Mesendoderm (in vitro differentiated cells): ENCODE measurements at regions not wholly inside any gene's neighbourhood (a gene's known extent, or its start where the extent isn't known, plus 50 kb on each side); places are given as distances from the start of the nearest gene placed in this dataset.

Source experiments
- DNase-seq: peaks from one replicate; pipeline ENCODE4 v3.0.0; 2013
- H2AK5ac ChIP-seq: 2 replicates; pipeline ENCODE4 v1.6.1; 2013; ENCODE audit warnings: low read length, inconsistent platforms
- H2BK120ac ChIP-seq: 2 replicates; pipeline ENCODE4 v1.6.1; 2013; ENCODE audit warnings: low read depth, mild to moderate bottlenecking, low read length, moderate library complexity, mixed read lengths
- H2BK15ac ChIP-seq: replicated peaks from 2 replicates; pipeline ENCODE4 v1.6.1; 2013; ENCODE audit warnings: low read depth, mild to moderate bottlenecking, moderate library complexity
- H2BK5ac ChIP-seq: 2 replicates; pipeline ENCODE4 v1.6.1; 2013; ENCODE audit warnings: low read length, inconsistent platforms
- H3K18ac ChIP-seq: 2 replicates; pipeline ENCODE4 v1.6.1; 2013; ENCODE audit warnings: mild to moderate bottlenecking, low read length, mixed read lengths
- H3K23ac ChIP-seq: one replicate; pipeline ENCODE4 v1.6.1; 2013; ENCODE audit warnings: low read length
- H3K27ac ChIP-seq: 2 replicates; pipeline ENCODE4 v1.5.1; 2013; ENCODE audit warnings: low read depth, mild to moderate bottlenecking, inconsistent platforms, low read length, moderate library complexity
- H3K27me3 ChIP-seq: 2 replicates; pipeline ENCODE4 v1.6.1; 2013; ENCODE audit warnings: low read length, control low read depth, mild to moderate bottlenecking, inconsistent platforms; ENCODE audit not compliant: insufficient read depth, poor library complexity
- H3K36me3 ChIP-seq: 2 replicates; pipeline ENCODE4 v1.6.1; 2013; ENCODE audit warnings: low read length, inconsistent platforms; ENCODE audit not compliant: control insufficient read depth, insufficient read depth
- H3K4ac ChIP-seq: one replicate; pipeline ENCODE4 v1.6.1; 2013; ENCODE audit warnings: low read depth, mild to moderate bottlenecking, low read length, moderate library complexity
- H3K4me1 ChIP-seq: 2 replicates; pipeline ENCODE4 v1.6.1; 2013; ENCODE audit warnings: low read depth, low read length, inconsistent platforms; ENCODE audit not compliant: control insufficient read depth
- H3K4me2 ChIP-seq: 2 replicates; pipeline ENCODE4 v1.6.1; 2013; ENCODE audit warnings: low read length
- H3K4me3 ChIP-seq: 2 replicates; pipeline ENCODE4 v1.5.1; 2013; ENCODE audit warnings: mild to moderate bottlenecking, low read length
- H3K56ac ChIP-seq: one replicate; pipeline ENCODE4 v1.6.1; 2013; ENCODE audit warnings: low read length
- H3K79me1 ChIP-seq: 2 replicates; pipeline ENCODE4 v1.6.1; 2013; ENCODE audit warnings: low read length, inconsistent platforms
- H3K79me2 ChIP-seq: 2 replicates; pipeline ENCODE4 v1.6.1; 2013; ENCODE audit warnings: mild to moderate bottlenecking, low read length; ENCODE audit not compliant: control insufficient read depth, insufficient read depth
- H3K9ac ChIP-seq: 2 replicates; pipeline ENCODE4 v1.6.1; 2013; ENCODE audit warnings: low read length, inconsistent platforms
- H4K5ac ChIP-seq: one replicate; pipeline ENCODE4 v1.6.1; 2013; ENCODE audit warnings: low read length
- H4K8ac ChIP-seq: one replicate; pipeline ENCODE4 v1.6.1; 2013; ENCODE audit warnings: low read depth, mild to moderate bottlenecking, control low read depth, low read length, moderate library complexity
- WGBS: extraction: QIAGEN DNeasy Blood & Tissue Kit; methylation state at CpG from one replicate; pipeline ENCODE4 v1.1.7; 2013; ENCODE audit warnings: low lambda C conversion rate, missing lambda C conversion rate; ENCODE audit not compliant: insufficient coverage; ENCODE audit errors: extremely low coverage; 5-methylcytosine and 5-hydroxymethylcytosine counted together

- H2AK5ac ChIP-seq, result no peak overlapping the region
- H3K9ac ChIP-seq, result no peak overlapping the region
- no peaks in the 10 kb centered on the region for H3K36me3 ChIP-seq
- H2BK120ac ChIP-seq, result no peak overlapping the region
- no peaks in the 10 kb centered on the region for H3K79me2 ChIP-seq
- H3K4me1 ChIP-seq, result no peaks in the 10 kb centered on the region
- no peak overlapping the region for H2BK5ac ChIP-seq
- H3K27ac ChIP-seq, result no peak overlapping the region
- no peak overlapping the region for H4K8ac ChIP-seq
- no peak overlapping the region for H3K56ac ChIP-seq
- no peaks in the 10 kb centered on the region for H3K27me3 ChIP-seq
- no peak overlapping the region for H3K4me3 ChIP-seq
- no peak overlapping the region for H3K4ac ChIP-seq
- no peak overlapping the region for H3K4me2 ChIP-seq
- H3K18ac ChIP-seq, result no peak overlapping the region
- H4K5ac ChIP-seq, result no peak overlapping the region
- no CpG with 5 or more reads among the region's 4 CpGs for WGBS
- H3K79me1 ChIP-seq, result no peaks in the 10 kb centered on the region
- no peak overlapping the region for H3K23ac ChIP-seq
- no peak overlapping the region for H2BK15ac ChIP-seq
- no peak for DNase-seq
Observed at GRCh38 chr15:77838595-77838994, 205.9 kb upstream of the LINGO1 start.

- no CpG with 5 or more reads among the region's 10 CpGs for WGBS
- H3K27me3 ChIP-seq, result no peaks in the 10 kb centered on the region
- no peak for DNase-seq
Observed at GRCh38 chr15:77838061-77838460, 205.3 kb upstream of the LINGO1 start.

DNA sequence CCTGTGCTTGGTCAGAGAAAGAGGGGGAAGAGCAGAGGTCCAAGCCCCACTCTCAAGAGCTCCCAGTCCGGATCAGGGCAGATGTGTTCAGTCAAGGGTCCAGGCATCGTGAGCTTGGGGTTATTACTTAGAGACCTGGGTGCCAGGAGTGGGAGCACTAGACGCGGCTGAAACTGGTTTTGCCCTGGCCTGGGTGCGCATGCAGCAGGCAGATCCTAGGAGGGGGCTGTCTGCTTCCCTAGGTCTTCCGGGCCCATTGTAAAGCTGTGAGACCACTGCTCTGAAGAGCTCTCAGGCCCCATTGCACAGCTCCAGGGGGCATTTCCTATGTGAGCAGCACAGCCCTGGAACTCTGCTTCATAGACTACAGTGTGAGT lies 204.9 kb upstream of the LINGO1 start:
- no CpG with 5 or more reads among the region's 6 CpGs for WGBS
- Histone ChIP-seq H3K9ac (no peak overlapping the region), H3K4me1 (no peaks in the 10 kb centered on the region), H3K18ac (no peak overlapping the region), H3K4me3 (no peak overlapping the region), H4K8ac (no peak overlapping the region), H3K27ac (no peak overlapping the region), H3K56ac (no peak overlapping the region), H4K5ac (no peak overlapping the region), H3K4ac (no peak overlapping the region), H2BK5ac (no peak overlapping the region), H3K27me3 (no peaks in the 10 kb centered on the region), H3K23ac (no peak overlapping the region), H3K79me1 (no peaks in the 10 kb centered on the region), H3K36me3 (no peaks in the 10 kb centered on the region), H2BK120ac (no peak overlapping the region), H2BK15ac (no peak overlapping the region), H3K79me2 (no peaks in the 10 kb centered on the region), H2AK5ac (no peak overlapping the region), H3K4me2 (no peak overlapping the region)
- no peak for DNase-seq

More at GRCh38 chr15:77838061-77838460, 205.3 kb upstream of the LINGO1 start:
- Histone ChIP-seq H2BK15ac (no peak overlapping the region), H3K9ac (no peak overlapping the region), H4K5ac (no peak overlapping the region), H3K23ac (no peak overlapping the region), H3K27ac (no peak overlapping the region), H3K4me2 (no peak overlapping the region), H3K4me1 (no peaks in the 10 kb centered on the region), H3K79me1 (no peaks in the 10 kb centered on the region), H2AK5ac (no peak overlapping the region), H3K79me2 (no peaks in the 10 kb centered on the region), H2BK120ac (no peak overlapping the region), H3K56ac (no peak overlapping the region), H2BK5ac (no peak overlapping the region), H3K36me3 (no peaks in the 10 kb centered on the region), H3K18ac (no peak overlapping the region), H3K4me3 (no peak overlapping the region), H4K8ac (no peak overlapping the region), H3K4ac (no peak overlapping the region)

- Histone ChIP-seq H3K23ac (no peak overlapping the region), H3K4me1 (no peaks in the 10 kb centered on the region), H3K79me2 (no peaks in the 10 kb centered on the region), H4K8ac (no peak overlapping the region), H3K79me1 (no peaks in the 10 kb centered on the region), H3K27me3 (no peaks in the 10 kb centered on the region), H2BK15ac (no peak overlapping the region), H3K36me3 (no peaks in the 10 kb centered on the region), H3K27ac (no peak overlapping the region), H3K9ac (no peak overlapping the region), H3K18ac (no peak overlapping the region), H2BK5ac (no peak overlapping the region), H2AK5ac (no peak overlapping the region), H4K5ac (no peak overlapping the region), H3K56ac (no peak overlapping the region), H2BK120ac (no peak overlapping the region), H3K4ac (no peak overlapping the region), H3K4me3 (no peak overlapping the region), H3K4me2 (no peak overlapping the region)
- DNase-seq, result no peak
- no CpG with 5 or more reads among the region's 12 CpGs for WGBS
Observed at GRCh38 chr15:77836906-77837648, 204.4 kb upstream of the LINGO1 start.

GRCh38 chr15:77836121-77836692 lies 203.5 kb upstream of the LINGO1 start:
- no peak overlapping the region for H2BK5ac ChIP-seq
- H2AK5ac ChIP-seq, result no peak overlapping the region
- H3K18ac ChIP-seq, result no peak overlapping the region
- no peak overlapping the region for H4K5ac ChIP-seq
- H3K4me1 ChIP-seq, result no peaks in the 10 kb centered on the region
- no peak overlapping the region for H3K23ac ChIP-seq
- H3K79me1 ChIP-seq, result no peaks in the 10 kb centered on the region
- no peak overlapping the region for H3K27ac ChIP-seq
- H3K36me3 ChIP-seq, result no peaks in the 10 kb centered on the region
- H2BK120ac ChIP-seq, result no peak overlapping the region
- H2BK15ac ChIP-seq, result no peak overlapping the region
- WGBS, result no CpG with 5 or more reads among the region's 6 CpGs
- H4K8ac ChIP-seq, result no peak overlapping the region
- no peak overlapping the region for H3K56ac ChIP-seq
- H3K4me2 ChIP-seq, result no peak overlapping the region
- H3K27me3 ChIP-seq, result no peaks in the 10 kb centered on the region
- peak; percentile 74 for DNase-seq
- H3K79me2 ChIP-seq, result no peaks in the 10 kb centered on the region
- H3K4ac ChIP-seq, result no peak overlapping the region
- H3K9ac ChIP-seq, result no peak overlapping the region
- no peak overlapping the region for H3K4me3 ChIP-seq
